Endodermal cell (in vitro differentiated cells): ENCODE measurements at regions not wholly inside any gene's neighbourhood (a gene's known extent, or its start where the extent isn't known, plus 50 kb on each side); places are given as distances from the start of the nearest gene placed in this dataset.

Experiments
- DNase-seq: peaks from one replicate; pipeline ENCODE4 v3.0.0-alpha.2; 2017
- H3K27ac ChIP-seq: 2 replicates; pipeline ENCODE4 v1.5.1; 2013; ENCODE audit warnings: mild to moderate bottlenecking, low read depth, low read length, moderate library complexity
- H3K27me3 ChIP-seq: 2 replicates; pipeline ENCODE4 v1.6.1; 2013; ENCODE audit warnings: mild to moderate bottlenecking, low read length, moderate library complexity; ENCODE audit not compliant: insufficient read depth, control insufficient read depth, poor library complexity, severe bottlenecking
- H3K36me3 ChIP-seq: 2 replicates; pipeline ENCODE4 v1.7.0; 2013; ENCODE audit warnings: mild to moderate bottlenecking, low read length, moderate library complexity; ENCODE audit not compliant: control insufficient read depth, insufficient read depth
- H3K4me1 ChIP-seq: one replicate; pipeline ENCODE4 v1.7.0; 2013; ENCODE audit warnings: low read length; ENCODE audit not compliant: control insufficient read depth, insufficient read depth
- H3K4me3 ChIP-seq: 2 replicates; pipeline ENCODE4 v1.5.1; 2013; ENCODE audit warnings: mild to moderate bottlenecking, low read length, moderate library complexity
- H3K9ac ChIP-seq: 2 replicates; pipeline ENCODE4 v1.6.1; 2013; ENCODE audit warnings: mild to moderate bottlenecking, low read length, moderate library complexity; ENCODE audit not compliant: poor library complexity, severe bottlenecking; ENCODE audit errors: extremely low read depth
- H3K9me3 ChIP-seq: 2 replicates; pipeline ENCODE4 v1.6.1; 2013; ENCODE audit warnings: mild to moderate bottlenecking, low read length, moderate library complexity; ENCODE audit not compliant: control insufficient read depth
- H3K27ac Mint-ChIP-seq: 2 replicates; pipeline ENCODE4 v1.8.0; 2020; ENCODE audit warnings: mixed read lengths
- H3K27me3 Mint-ChIP-seq: 2 replicates; pipeline ENCODE4 v1.8.0; 2021; ENCODE audit warnings: mild to moderate bottlenecking, mixed read lengths; ENCODE audit not compliant: insufficient read depth
- H3K36me3 Mint-ChIP-seq: 2 replicates; pipeline ENCODE4 v1.8.0; 2020; ENCODE audit warnings: low read depth, mixed read lengths
- H3K4me1 Mint-ChIP-seq: 2 replicates; pipeline ENCODE4 v1.8.0; 2020; ENCODE audit warnings: mixed read lengths
- H3K4me3 Mint-ChIP-seq: 2 replicates; pipeline ENCODE4 v1.8.0; 2020; ENCODE audit warnings: mild to moderate bottlenecking, moderate library complexity, mixed read lengths
- H3K9me3 Mint-ChIP-seq: 2 replicates; pipeline ENCODE4 v1.8.0; 2020; ENCODE audit warnings: mild to moderate bottlenecking, mixed read lengths
- CTCF ChIP-seq: fragments of 200-600 bp; sonication (generic); conservative IDR thresholded peaks from 2 replicates; pipeline ENCODE4 v1.5.0; 2021; ENCODE audit warnings: antibody characterized with exemption, mild to moderate bottlenecking
- WGBS, 2 experiments: methylation state at CpG; one replicate each; pipeline versions ENCODE4 v1.1.5 to v1.1.7; 2013; ENCODE audit warnings: missing lambda C conversion rate in 2 of 2, mixed read lengths in 1 of 2; ENCODE audit not compliant: insufficient coverage in 1 of 2, insufficient read length in 1 of 2; 5-methylcytosine and 5-hydroxymethylcytosine counted together

- Mint-ChIP-seq H3K4me3 (no peak overlapping the region), H3K27me3 (no peaks in the 10 kb centered on the region), H3K27ac (no peak overlapping the region), H3K36me3 (no peaks in the 10 kb centered on the region), H3K4me1 (peaks cover 15% of the 10 kb centered on the region), H3K9me3 (no peaks in the 10 kb centered on the region)
- Histone ChIP-seq H3K27ac (no peak overlapping the region), H3K4me3 (no peak overlapping the region), H3K9me3 (no peaks in the 10 kb centered on the region), H3K9ac (no peak overlapping the region), H3K4me1 (peaks cover 4% of the 10 kb centered on the region), H3K27me3 (no peaks in the 10 kb centered on the region), H3K36me3 (no peaks in the 10 kb centered on the region)
- WGBS, 2 experiments: 100% methylated on average over 2 of the region's 2 CpGs; no CpG with 5 or more reads in 1 of the 2 experiments
- no peak for DNase-seq
- no peak for TF ChIP-seq CTCF
These were observed 364.7 kb downstream of the PRELID2 start for GRCh38 chr5:145470396-145470979.

- 100% methylated on average over 2 to 3 of the region's 3 CpGs for WGBS, 2 experiments
- TF ChIP-seq CTCF: no peak
These were observed 367.7 kb downstream of the PRELID2 start for GRCh38 chr5:145467446-145467845.

GRCh38 chr5:145466533-145466932, 368.6 kb downstream of the PRELID2 start:
- Mint-ChIP-seq H3K4me3 (no peak overlapping the region), H3K9me3 (no peaks in the 10 kb centered on the region), H3K36me3 (no peaks in the 10 kb centered on the region), H3K27ac (no peak overlapping the region), H3K4me1 (peaks cover 7% of the 10 kb centered on the region), H3K27me3 (no peaks in the 10 kb centered on the region)
- no peak overlapping the region for H3K9ac ChIP-seq
- no peak for DNase-seq
- no peaks in the 10 kb centered on the region for H3K27me3 ChIP-seq
- H3K27ac ChIP-seq: no peak overlapping the region
- peaks cover under 1% of the 10 kb centered on the region for H3K4me1 ChIP-seq
- TF ChIP-seq CTCF: no peak
- 94% methylated on average over 1 of the region's 1 CpG; no CpG with 5 or more reads in 1 of the 2 experiments for WGBS, 2 experiments
- H3K9me3 ChIP-seq: no peaks in the 10 kb centered on the region
- H3K4me3 ChIP-seq: no peak overlapping the region
- no peaks in the 10 kb centered on the region for H3K36me3 ChIP-seq

More at GRCh38 chr5:145467446-145467845, 367.7 kb downstream of the PRELID2 start:
- no peaks in the 10 kb centered on the region for H3K27me3 ChIP-seq
- no peaks in the 10 kb centered on the region for H3K36me3 ChIP-seq
- H3K4me3 Mint-ChIP-seq: no peak overlapping the region
- H3K9ac ChIP-seq: no peak overlapping the region
- no peaks in the 10 kb centered on the region for H3K36me3 Mint-ChIP-seq
- no peaks in the 10 kb centered on the region for H3K9me3 Mint-ChIP-seq
- no peaks in the 10 kb centered on the region for H3K27me3 Mint-ChIP-seq
- DNase-seq: no peak
- H3K4me1 Mint-ChIP-seq: peaks cover 15% of the 10 kb centered on the region
- H3K27ac Mint-ChIP-seq: no peak overlapping the region
- H3K4me3 ChIP-seq: no peak overlapping the region
- no peak overlapping the region for H3K27ac ChIP-seq
- H3K9me3 ChIP-seq: no peaks in the 10 kb centered on the region
- peaks cover 4% of the 10 kb centered on the region for H3K4me1 ChIP-seq
